ENCODE measurements at regions not wholly inside any gene's neighbourhood (a gene's known extent, or its start where the extent isn't known, plus 50 kb on each side); places are given as distances from the start of the nearest gene placed in this dataset.

- TF ChIP-seq POLR2A (IDR thresholded peaks at IDR 0.05), result no peak
- TF ChIP-seq, protein P1, sequence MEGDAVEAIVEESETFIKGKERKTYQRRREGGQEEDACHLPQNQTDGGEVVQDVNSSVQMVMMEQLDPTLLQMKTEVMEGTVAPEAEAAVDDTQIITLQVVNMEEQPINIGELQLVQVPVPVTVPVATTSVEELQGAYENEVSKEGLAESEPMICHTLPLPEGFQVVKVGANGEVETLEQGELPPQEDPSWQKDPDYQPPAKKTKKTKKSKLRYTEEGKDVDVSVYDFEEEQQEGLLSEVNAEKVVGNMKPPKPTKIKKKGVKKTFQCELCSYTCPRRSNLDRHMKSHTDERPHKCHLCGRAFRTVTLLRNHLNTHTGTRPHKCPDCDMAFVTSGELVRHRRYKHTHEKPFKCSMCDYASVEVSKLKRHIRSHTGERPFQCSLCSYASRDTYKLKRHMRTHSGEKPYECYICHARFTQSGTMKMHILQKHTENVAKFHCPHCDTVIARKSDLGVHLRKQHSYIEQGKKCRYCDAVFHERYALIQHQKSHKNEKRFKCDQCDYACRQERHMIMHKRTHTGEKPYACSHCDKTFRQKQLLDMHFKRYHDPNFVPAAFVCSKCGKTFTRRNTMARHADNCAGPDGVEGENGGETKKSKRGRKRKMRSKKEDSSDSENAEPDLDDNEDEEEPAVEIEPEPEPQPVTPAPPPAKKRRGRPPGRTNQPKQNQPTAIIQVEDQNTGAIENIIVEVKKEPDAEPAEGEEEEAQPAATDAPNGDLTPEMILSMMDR (IDR thresholded peaks at IDR 0.05), result no peak
Measured at GRCh38 chr7:76126632-76127031, 75.1 kb upstream of the SRRM3 start.

All from lower leg skin (tissue), 3 donors.